EL (cell line): ENCODE measurements at regions not wholly inside any gene's neighbourhood (a gene's known extent, or its start where the extent isn't known, plus 50 kb on each side); places are given as distances from the start of the nearest gene placed in this dataset.
"Not testable (repeated sequence)": the region's sequence is repeated elsewhere in the genome, so short reads cannot be mapped to it uniquely, and the experiment has no call there.

Experiments
- DNase-seq: peaks from one replicate; pipeline ENCODE4 v3.0.0-alpha.2; 2016

DNA sequence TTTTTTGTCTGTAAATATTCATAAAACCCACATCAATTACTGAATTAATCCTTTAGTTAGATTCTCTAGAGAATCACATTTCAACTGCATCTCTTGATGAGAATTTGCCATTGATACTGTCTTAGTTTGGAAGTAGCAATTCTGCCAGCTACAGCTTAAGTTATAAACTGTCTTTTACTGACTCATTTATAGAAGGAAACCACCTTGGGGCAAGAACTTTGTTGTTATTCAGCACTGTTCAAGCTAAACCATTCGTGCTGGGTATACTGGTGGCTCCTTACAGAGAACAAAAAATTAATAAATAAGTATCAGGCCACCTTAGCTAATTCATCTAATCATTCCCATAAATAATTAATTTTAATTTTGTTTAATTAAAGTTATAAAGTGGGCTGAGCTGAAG lies 1082.6 kb upstream of the CELF4 start:
- no peak for DNase-seq

DNA sequence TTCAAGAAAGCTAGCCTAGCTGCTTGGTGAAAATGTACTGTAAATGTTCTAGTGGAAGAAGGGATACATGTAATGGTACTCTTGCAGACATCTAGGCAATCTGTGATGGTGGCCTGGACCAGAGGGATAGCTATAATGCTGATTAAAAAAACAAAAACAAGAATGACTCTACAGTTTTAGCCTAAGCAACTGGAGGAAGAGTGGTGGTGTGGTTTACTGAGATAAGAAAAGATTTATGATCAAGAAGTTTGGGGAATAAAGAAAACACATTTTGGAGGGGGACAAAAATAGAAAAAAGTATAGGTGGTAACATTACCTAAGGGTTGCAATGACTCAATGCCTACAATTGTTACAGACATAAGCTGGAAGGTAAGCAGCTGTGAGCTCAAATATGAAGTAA lies 1080.7 kb upstream of the CELF4 start:
- DNase-seq: no peak

DNA sequence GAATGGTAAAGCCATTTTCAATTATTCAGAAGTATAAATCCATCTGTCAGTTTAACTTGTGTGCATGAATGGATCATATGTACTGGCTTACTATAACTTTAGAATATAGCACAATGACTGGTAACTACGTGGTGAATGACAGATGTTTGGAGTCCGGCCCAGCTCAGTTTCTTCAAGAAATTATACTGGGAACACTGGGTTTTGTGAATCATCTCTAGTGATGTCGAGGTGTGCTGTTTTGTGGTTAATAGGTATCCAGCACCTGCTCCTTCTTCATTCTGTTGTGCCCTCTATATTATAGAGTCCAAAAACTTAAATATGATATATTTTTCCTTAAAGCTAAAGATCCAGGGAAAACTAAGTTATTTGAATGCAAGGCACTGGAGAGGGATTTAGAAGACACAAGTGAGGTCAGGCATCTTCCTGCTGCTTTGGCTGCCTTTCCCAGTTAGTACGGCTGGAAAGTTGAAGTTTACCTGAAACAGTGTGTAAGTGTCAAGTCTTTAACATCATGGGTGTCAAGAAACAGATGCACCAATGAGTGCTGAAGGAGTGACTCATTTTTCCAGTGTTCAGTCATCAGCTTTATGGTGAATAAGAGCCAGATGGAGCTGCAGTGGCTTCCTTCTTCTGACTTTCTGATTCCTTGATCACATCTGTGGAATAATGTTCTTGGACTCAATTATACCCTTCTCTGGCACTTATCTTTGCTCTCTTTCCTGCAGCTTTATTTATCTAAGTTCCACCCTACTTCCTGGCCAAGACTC lies 1079.5 kb upstream of the CELF4 start:
- no peak for DNase-seq

DNA sequence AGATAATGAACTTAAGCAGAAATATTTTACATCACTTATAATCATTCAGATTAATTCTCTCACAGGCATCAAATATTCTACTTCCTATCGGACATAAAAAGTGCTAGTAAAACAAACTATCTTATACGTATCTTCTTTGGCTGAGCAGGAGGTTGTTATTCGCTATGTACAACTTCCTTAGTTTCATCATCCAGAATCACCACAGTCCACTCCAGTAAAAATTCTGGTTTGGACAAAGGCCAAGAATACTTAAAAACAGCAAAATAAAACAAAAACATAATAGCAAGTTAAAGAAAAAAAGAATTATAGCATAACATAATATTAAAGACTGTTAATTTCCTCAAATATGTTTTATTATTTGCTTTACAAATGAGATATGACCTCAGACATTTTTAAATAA lies 1077.1 kb upstream of the CELF4 start:
- no peak for DNase-seq

DNA sequence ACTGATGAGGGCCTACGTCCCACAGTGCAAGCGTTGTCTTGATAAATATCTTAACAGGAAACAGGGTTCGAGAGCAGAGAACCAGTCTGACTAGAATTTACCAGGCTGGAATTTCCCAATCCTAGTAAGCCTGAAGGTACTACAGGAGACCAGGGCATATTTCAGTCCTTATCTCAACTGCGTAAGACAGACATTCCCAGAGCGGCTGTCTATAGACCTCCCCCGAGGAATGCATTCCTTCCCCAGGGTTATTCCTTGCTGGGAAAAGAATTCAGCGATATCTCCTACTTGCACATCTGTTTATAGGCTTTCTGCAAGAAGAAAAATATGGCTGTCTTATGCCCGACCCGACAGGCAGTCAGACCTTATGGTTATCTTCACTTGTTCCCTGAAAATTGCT lies 1074.1 kb upstream of the CELF4 start:
- not testable (repeated sequence) for DNase-seq

DNA sequence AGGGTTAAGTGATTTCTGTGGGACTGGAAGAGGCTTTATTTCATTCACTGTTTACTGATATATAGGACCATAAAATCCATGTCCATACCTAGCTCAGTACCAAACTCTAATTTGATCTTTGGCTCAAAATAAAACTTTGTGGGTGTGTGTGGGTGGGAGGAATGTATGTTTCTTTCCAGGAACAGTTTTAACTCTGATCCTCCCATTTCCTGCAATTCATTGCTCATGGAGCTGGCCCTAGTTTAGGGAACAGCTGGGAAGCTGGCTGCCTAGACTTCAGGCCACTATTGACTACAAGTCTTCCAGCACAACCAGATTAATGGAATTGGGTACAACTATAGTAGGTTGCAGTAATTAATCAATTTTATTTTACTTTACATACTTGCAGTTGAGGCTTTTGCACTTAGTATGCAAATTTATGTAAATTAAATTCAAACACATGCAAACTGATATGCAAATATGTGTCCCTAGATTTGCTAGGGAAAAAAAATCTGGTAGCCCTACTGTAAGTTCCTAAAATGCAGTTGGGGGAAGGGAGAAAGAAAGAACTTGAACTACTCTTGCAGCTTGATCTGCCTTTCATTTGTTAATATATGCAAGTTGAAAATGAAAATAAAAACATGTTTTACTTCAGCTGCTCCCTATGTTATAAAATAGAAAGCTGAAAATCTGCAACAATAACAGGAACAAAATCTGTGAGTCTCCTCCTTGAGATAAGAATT lies 1070.3 kb upstream of the CELF4 start:
- no peak for DNase-seq

DNA sequence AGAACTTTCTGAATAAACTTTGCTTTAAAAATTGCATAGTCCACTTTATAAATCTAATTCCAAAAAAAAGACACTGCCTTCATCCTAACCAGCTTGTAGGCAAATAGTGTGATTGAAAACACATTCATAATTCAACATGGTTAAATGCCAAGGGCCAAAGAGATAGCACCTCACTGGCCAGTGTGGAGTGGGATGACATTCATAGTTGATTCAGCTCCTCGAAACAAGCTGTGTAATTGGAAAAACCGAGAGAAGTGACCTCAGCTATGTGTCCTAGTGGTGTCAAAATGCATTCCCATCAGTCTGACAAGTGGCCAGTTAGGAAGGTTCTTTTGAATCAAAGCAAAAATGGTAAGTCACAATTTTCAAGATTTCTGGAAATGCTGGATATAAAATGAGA lies 1068.5 kb upstream of the CELF4 start:
- DNase-seq: no peak

DNA sequence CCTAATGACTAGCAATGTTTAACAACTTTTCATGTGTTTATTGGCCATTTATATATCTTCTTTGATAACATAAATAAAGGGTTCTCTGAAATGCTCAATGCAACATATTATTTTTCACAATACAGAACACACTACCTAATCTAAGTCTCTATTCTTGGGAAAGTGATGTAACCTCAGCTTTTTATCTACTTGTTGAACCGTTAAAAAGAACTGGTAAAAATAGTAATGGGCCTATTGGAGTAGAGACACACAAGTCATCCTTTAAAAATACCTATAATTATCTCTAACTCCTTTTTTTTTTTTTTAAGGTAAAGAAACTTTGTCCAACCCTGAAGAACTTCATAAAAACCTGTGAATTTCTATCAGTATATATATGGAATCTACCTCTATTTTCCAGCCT lies 1067.7 kb upstream of the CELF4 start:
- no peak for DNase-seq

DNA sequence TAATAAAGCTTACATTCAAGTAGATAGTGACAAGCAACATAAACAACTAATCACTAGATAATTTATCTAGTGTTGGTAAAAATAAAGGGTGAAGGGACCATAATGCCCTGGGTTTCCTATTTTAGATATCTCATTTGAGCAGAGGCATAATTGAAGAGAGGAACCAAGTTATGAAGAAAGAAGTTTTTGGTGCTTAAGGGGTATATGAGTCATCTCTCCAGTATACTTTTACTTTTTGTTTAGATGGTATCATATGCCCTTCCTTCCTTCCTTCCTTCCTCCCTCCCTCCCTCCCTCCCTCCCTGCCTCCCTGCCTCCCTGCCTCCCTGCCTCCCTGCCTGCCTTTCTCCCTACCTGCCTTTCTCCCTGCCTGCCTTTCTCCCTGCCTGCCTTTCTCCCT lies 1053.5 kb upstream of the CELF4 start:
- no peak for DNase-seq

DNA sequence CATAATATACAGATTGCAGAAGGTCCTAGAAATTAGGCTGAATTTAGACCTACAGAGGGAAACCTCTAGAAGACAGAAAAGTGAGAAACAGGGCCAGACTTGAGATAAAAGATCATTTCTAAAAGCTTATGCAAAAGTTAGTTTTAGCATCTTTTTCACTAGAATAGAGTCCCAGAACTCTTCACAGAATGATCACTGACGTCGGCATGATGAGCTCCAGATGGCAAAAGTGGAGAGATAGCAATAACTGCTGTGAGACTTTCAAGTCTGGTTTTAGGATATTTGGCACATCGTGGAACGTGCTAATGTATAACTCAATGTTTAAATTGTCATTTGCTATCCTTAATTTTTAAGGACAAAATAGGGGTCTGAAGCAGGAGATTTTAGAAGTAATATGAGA lies 1050.7 kb upstream of the CELF4 start:
- no peak for DNase-seq

DNA sequence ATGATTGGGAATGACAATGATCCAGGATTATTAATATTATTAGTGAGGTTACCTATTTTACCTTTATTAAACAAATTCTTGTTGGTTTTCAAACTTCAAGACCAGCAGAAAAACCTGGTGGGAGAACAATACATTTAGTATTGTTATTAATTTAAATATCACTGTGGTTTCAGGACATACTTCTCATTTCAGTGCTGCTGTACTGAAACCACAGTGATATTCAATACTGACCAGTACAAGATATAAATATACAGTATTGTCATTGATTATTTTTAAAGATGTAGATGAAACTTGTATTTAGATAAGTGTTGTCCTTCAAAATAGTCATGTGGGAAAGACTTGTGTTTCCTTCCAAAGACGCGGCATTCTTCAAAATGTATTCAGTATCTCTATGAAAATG lies 1047.3 kb upstream of the CELF4 start:
- no peak for DNase-seq

DNA sequence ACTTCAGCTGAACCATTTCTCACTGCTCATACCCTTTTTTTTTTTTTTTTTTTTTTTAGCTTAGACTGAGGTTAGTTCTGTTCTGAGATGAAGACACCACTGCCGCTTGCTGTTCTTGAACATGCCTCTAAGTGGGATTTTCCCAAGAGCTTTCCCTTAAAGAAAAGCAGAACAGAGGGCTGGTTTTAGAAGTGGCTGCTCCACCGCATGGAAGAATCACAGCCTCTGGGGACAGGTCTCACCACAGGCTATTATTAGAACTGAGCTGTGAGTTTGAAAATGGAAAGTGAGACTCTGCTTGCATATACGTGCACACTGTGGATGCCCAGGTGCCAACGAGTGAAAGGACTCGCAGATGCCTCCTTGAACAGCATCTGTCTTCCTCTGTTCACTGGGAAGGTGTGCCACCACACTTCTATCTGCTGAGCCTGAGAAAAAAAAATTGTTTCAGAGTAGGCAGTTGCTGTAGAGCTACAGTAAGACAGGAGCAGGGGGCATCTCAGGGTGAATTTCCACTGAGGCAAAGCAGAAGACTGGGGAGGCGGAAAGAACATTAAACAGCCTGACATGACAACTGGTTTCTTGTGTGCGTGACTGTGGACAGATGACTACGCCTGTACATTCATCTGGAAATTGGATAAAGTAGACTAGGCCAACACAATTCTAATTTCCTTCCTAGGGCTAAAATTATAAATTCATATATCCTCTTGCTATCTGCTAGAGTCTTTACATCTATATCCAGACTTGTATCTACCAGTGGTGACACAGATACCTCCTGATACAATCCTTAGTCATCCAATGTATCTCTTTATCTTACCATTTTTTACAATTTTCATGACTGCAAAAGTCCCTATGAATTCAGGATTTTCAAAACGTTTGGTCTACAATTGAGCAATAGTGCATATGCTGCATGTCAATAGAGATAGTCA lies 1045.7 kb upstream of the CELF4 start:
- DNase-seq: no peak

DNA sequence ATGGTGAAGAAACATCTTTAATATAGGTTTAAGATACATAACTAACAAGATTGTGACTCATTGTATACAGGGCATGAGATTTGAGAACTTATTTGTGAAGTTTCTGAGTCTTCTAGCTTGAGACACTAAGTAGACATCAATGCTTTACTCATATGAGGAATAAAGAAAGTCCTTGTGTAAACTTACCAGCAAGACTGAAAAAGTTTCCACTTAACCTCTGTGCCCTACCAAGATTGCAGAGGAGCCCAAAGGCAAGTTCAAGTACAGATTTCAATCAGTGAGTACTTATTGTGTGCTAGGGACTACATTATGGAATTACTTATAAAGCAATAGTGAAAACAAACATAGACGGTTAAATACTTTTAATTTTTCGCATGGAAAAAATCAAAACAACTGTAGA lies 1041.2 kb upstream of the CELF4 start:
- no peak for DNase-seq

DNA sequence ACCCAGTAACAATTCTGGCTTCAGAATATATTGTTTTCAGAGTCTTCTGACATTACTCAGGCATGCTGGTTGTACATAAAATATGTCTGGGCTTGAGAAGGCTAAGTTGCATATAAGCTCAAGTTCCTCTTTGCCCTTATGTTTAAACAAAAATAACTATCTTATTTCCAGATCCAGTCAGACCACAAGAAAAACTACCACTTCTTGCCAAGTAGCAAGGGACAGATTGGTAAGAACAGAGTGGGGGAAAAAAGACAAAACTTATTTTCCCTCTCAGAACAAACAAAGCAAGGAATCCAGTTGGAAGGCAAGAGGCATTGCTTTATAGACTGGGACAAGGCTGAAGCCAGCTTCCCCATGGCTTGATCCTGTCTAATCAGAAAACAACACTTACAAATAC lies 1036.7 kb upstream of the CELF4 start:
- no peak for DNase-seq

DNA sequence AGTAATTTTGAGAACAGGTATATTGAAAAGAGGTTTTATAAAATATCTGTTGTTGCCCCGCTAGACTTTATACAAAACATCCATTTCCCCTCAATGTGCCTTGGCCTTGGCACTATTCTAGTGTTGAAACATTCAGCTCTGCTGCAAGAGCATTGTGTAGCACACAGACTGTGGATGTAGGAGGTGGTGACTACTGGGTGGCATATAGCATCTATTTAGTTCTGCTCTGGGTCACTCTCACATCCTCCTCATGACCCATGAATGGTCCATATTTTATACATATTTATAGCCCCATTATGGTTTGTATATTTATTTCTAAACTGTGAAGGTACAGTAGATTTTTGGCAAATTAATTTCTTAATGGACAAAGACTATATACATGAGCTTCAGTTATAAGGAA lies 1022.0 kb upstream of the CELF4 start:
- no peak for DNase-seq

DNA sequence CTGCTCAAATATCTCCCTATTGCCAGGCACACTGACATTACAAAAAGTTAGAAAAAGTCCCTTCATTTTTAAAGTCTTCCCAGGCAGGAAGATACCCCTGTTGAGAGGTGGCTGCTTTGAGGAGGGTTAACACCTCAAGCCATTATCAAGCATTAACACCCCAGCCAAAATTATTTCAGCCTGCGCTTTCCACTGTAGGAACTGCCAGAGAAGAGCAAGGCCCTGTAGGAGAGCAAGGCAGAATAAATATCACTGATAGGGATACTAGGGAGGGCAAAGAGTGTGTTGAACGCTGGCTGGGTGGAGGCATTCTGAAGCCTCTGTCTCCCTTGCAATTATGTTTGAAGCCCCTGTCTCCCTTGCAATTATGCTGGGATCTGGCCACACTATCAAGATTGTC lies 1020.7 kb upstream of the CELF4 start:
- DNase-seq: no peak

DNA sequence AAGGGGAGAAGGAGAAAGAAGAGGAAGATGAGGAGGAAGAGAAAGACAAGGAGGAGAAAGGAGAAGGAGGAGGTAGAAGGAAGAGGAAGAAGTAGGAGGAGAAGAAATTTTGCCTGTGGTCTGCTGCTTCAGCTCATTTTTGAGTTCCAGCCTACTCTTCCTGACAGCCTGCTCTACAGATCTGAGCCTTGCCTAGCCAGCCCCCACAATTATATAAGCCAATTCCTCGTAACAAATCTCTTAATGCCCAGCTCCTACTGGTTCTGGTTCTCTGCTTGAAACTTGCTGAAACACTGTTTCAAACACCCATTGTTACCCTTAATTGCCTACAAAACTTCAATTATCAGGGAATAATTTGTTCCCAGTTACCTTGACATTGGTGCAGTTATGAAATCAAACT lies 1014.2 kb upstream of the CELF4 start:
- no peak for DNase-seq

DNA sequence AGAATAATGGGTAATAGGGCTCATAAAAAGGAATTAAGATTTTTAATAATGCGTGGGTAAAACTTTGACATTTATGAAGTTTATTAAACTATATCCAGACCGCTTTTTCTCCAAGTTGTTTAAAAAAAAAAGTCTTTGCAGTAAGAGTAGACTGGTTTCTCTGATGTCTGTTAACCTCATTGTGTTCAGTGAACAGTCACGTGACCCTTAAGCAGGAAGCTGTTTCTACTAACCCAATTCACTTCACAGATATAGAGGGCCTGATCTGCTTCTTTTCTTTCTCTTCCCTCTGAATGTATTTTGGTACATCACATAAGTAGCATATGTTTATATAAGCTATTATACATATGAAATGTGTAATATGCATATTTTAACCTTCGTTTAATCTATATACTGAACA lies 1011.3 kb upstream of the CELF4 start:
- no peak for DNase-seq

DNA sequence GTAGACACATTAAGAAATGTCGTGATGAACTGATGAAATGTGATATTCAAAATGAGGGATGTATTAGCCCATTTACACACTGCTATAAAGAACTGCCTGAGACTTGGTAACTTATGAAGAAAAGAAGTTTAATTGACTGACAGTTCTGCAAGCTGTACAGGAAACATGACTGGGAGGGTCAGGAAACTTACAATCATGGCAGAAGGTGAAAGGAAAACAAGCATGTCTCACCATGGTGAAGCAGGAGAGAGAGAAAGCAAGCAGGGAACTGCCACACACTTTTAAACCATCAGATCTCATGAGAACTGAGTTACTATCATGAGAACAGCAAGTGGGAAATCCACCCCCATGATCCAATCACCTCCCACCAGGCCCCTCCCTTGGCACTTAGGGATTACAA lies 1010.8 kb upstream of the CELF4 start:
- DNase-seq: no peak

DNA sequence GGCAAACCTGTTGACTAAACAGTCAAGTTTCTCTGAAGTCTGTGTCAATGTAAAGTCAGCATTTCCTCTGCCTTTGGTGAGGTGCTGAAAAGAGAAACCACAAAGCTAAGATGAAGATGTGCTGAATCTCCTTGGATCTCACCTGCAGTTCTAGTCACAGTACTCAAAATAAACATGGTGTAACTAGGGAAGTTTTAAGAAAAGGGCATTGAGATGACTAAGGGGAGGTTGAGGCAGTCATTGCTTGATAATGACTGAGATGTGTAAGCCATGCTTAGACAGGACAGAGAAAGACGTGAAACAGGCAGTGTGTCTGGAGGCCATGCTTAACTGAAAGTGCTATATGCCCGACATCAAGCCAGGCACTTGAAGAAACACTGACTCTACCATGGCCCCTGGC lies 1010.0 kb upstream of the CELF4 start:
- no peak for DNase-seq

DNA sequence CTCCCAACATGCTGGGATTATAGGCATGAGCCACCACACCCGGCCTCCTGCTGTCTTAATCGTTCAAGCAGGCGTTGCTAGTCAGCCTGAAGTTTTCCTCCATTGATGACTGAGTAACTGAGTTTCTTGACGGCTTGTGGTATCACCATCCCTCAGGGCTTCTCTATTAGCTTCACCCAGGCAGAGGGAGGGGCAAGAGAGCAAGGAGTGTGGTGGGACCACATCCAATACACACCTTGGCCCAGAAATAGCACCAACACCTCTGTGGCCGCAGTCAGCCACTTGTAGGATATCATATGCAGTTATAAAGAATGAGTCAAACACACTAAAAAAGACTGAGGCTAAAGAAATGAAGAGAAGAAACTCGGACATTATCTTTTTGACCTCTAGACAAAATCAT lies 1009.4 kb upstream of the CELF4 start:
- no peak for DNase-seq

DNA sequence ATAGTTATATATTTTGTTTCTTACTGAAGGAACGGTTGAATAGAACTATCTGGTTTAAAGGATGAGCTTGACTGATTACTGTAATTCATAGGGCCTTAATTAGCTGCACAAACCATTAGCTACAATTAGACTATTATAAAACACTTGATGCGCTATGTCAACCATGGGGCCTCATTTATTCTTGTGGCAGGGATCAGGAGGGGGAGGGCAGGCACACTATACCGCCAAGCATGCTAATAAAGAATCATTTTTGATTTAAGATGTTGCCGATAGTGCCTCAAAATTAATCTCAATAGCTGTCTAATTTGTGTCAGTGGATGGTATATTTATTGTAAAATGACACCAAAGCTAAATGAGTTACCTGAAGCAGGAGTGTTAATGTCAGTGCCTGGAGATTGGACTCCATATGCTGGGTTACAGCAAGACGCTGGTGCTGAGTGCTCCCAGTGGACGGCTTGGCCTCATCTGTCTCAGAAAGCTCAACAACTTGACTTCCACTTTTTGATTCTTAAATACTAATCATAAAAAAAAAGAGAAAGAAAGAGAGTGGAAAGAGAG lies 1007.0 kb upstream of the CELF4 start:
- DNase-seq: no peak

DNA sequence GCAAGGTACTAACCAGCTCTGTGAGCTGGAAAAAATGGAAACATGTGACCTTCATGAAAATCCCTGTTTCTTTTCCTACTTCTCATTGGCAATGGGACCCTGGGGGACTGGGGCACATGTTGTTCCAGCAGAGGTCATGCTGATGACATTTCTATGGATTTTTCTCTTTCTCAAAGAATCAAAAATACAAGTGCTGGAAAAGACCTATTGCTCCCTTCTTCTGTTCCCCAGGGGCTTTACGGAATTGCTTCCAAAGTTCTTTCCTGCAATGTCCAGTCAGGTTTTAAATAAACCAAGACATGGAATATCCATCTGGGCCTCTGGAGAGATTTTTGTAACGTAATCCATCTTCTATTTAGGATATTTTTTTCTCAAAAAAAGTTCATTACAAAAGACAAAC lies 1006.1 kb upstream of the CELF4 start:
- DNase-seq: no peak
